Adrenal gland (tissue), 9 donors: ENCODE measurements at regions not wholly inside any gene's neighbourhood (a gene's known extent, or its start where the extent isn't known, plus 50 kb on each side); places are given as distances from the start of the nearest gene placed in this dataset.

ENCODE experiments used
- DNase-seq, 7 donors: peaks; one replicate each; pipeline ENCODE4 v3.0.0-alpha.2; 2019 to 2020
- H3K27ac ChIP-seq, 5 donors: fragments of 200-600 bp; sonication (generic) in 4 of 5; 1 replicate in 3 of 5; 2 replicates in 2 of 5; pipeline versions ENCODE4 v1.5.1 to v1.8.0; 2016 to 2020; ENCODE audit warnings: mild to moderate bottlenecking in 1 of 5
- H3K27me3 ChIP-seq: fragments of 200-600 bp; 2 replicates; pipeline ENCODE4 v1.8.0; 2021
- H3K36me3 ChIP-seq, 2 donors: fragments of 200-600 bp; replicated peaks in 1 of 2; 1 replicate in 1 of 2; 2 replicates in 1 of 2; pipeline versions ENCODE4 v1.5.1 to v1.8.0; 2018 to 2022
- H3K4me1 ChIP-seq, 2 donors: fragments of 200-600 bp; replicated peaks in 1 of 2; 1 replicate in 1 of 2; 2 replicates in 1 of 2; pipeline versions ENCODE4 v1.5.1 to v1.8.0; 2018 to 2021
- H3K4me3 ChIP-seq, 4 donors: fragments of 200-600 bp; sonication (generic) in 3 of 4; one replicate each; pipeline ENCODE4 v1.5.1; 2016 to 2018
- H3K9me3 ChIP-seq, 3 donors: fragments of 200-600 bp; sonication (generic) in 1 of 3; replicated peaks in 1 of 3; 1 replicate in 2 of 3; 2 replicates in 1 of 3; pipeline versions ENCODE4 v1.5.1 to v1.8.0; 2016 to 2021
- POLR2A ChIP-seq, 2 donors: fragments of 450-650 bp; IDR thresholded peaks; one replicate each; pipeline ENCODE4 v1.6.1; 2017; ENCODE audit warnings: antibody characterized with exemption in 2 of 2, mild to moderate bottlenecking in 2 of 2, moderate library complexity in 1 of 2
- WGBS, 4 donors: extraction: QIAGEN DNeasy Blood & Tissue Kit in 2 of 4; methylation state at CpG; one replicate each; pipeline versions ENCODE4 v1.1.5 to v1.1.7; 2013 to 2017; 5-methylcytosine and 5-hydroxymethylcytosine counted together
- intact Hi-C, 2 donors: fragments of 100-400 bp; cut with DNase I; formaldehyde crosslinking; loops; one replicate each; pipeline versions ENCODE4 v1.14.1 to v1.15.0; 2022 to 2023
- TF ChIP-seq, protein P1 (sequence below), 6 experiments: fragments of 450-650 bp in 4 of 6; fragments of 200-600 bp in 2 of 6; sonication (generic) in 1 of 6; IDR thresholded peaks; 1 replicate in 5 of 6; 2 replicates in 1 of 6; pipeline versions ENCODE4 v1.5.1 to v1.8.0; 2016 to 2021; ENCODE audit warnings: antibody characterized with exemption in 6 of 6, mild to moderate bottlenecking in 2 of 6, moderate library complexity in 1 of 6
- donor health status: healthy with polysubstance abuse.
- donor health status: Bipolar disorder and iron deficiency.
- donor health status: DM: yes; HTN: yes; CAD: no.
- donor health status: DM: no; HTN: no; CAD: no.
- donor health status: DM: no; HTN: no; CAD: no.

GRCh38 chr16:59355704-59356103 lies 621.6 kb upstream of the GOT2 start:
- WGBS, 4 donors: 53 to 62% (median 58%) methylated on average over 2 of the region's 2 CpGs
- intact Hi-C loops: no loop called here
- no peak overlapping the region for H3K27ac ChIP-seq

GRCh38 chr16:59351305-59351903 lies 617.3 kb upstream of the GOT2 start:
- WGBS, 4 donors: 69 to 87% (median 75%) methylated on average over 6 of the region's 6 CpGs
- Histone ChIP-seq H3K36me3 (no peaks in the 10 kb centered on the region), H3K4me1 (no peaks in the 10 kb centered on the region), H3K4me3 (no peak overlapping the region), H3K27ac (no peak overlapping the region), H3K9me3 (no peaks in the 10 kb centered on the region), H3K27me3 (no peaks in the 10 kb centered on the region)
- no peak for DNase-seq
- no peak for TF ChIP-seq POLR2A (IDR thresholded peaks at IDR 0.05)
- TF ChIP-seq, protein P1, sequence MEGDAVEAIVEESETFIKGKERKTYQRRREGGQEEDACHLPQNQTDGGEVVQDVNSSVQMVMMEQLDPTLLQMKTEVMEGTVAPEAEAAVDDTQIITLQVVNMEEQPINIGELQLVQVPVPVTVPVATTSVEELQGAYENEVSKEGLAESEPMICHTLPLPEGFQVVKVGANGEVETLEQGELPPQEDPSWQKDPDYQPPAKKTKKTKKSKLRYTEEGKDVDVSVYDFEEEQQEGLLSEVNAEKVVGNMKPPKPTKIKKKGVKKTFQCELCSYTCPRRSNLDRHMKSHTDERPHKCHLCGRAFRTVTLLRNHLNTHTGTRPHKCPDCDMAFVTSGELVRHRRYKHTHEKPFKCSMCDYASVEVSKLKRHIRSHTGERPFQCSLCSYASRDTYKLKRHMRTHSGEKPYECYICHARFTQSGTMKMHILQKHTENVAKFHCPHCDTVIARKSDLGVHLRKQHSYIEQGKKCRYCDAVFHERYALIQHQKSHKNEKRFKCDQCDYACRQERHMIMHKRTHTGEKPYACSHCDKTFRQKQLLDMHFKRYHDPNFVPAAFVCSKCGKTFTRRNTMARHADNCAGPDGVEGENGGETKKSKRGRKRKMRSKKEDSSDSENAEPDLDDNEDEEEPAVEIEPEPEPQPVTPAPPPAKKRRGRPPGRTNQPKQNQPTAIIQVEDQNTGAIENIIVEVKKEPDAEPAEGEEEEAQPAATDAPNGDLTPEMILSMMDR (IDR thresholded peaks at IDR 0.05): no peak
- intact Hi-C loops: no loop called here

More at GRCh38 chr16:59355704-59356103, 621.6 kb upstream of the GOT2 start:
- TF ChIP-seq POLR2A (IDR thresholded peaks at IDR 0.05): no peak
- TF ChIP-seq, protein P1 (IDR thresholded peaks at IDR 0.05): no peak
- no peaks in the 10 kb centered on the region for H3K36me3 ChIP-seq
- no peaks in the 10 kb centered on the region for H3K9me3 ChIP-seq
- H3K4me3 ChIP-seq: no peak overlapping the region
- DNase-seq: no peak
- no peaks in the 10 kb centered on the region for H3K4me1 ChIP-seq
- no peaks in the 10 kb centered on the region for H3K27me3 ChIP-seq

GRCh38 chr16:59350670-59351069 lies 616.6 kb upstream of the GOT2 start:
- 83 to 93% (median 91%) methylated on average over 2 of the region's 2 CpGs for WGBS, 4 donors
- Histone ChIP-seq H3K27me3 (no peaks in the 10 kb centered on the region), H3K27ac (no peak overlapping the region), H3K4me1 (no peaks in the 10 kb centered on the region), H3K9me3 (no peaks in the 10 kb centered on the region), H3K36me3 (no peaks in the 10 kb centered on the region), H3K4me3 (no peak overlapping the region)
- TF ChIP-seq, protein P1 (IDR thresholded peaks at IDR 0.05): no peak
- no peak for TF ChIP-seq POLR2A (IDR thresholded peaks at IDR 0.05)
- intact Hi-C loops: no loop called here
- no peak for DNase-seq

DNA sequence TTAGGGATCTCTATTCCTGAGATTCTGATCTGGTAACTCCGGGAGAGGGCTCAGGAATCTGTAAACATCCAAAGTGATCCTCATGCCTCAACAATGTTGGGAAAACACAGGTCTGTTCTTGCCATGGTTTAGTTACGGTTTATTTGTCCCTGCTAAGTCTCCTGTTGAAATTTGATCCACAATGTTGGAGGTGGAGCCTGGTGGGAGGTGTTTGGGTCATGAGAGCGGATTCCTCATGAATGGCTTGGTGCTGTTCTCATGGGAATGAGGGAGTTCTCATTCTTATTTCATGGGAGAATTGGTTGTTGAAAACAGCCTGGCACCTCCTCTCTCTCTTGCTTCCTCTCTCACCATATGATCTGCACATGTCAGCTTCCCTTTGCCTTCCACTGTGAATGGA lies 608.6 kb upstream of the GOT2 start:
- no peaks in the 10 kb centered on the region for H3K4me1 ChIP-seq
- TF ChIP-seq, protein P1 (IDR thresholded peaks at IDR 0.05): no peak
- TF ChIP-seq POLR2A (IDR thresholded peaks at IDR 0.05): no peak
- H3K27me3 ChIP-seq: no peaks in the 10 kb centered on the region
- DNase-seq: no peak
- H3K9me3 ChIP-seq: no peaks in the 10 kb centered on the region
- H3K27ac ChIP-seq: no peak overlapping the region
- WGBS, 4 donors: 65 to 77% (median 73%) methylated on average over 3 of the region's 3 CpGs
- H3K4me3 ChIP-seq: no peak overlapping the region
- no peaks in the 10 kb centered on the region for H3K36me3 ChIP-seq
- intact Hi-C loops: no loop called here
